Osteoblast (primary cell): ENCODE measurements at regions not wholly inside any gene's neighbourhood (a gene's known extent, or its start where the extent isn't known, plus 50 kb on each side); places are given as distances from the start of the nearest gene placed in this dataset.

Experiments
- DNase-seq: peaks from one replicate; pipeline ENCODE4 v3.0.0; 2011; ENCODE audit warnings: low spot score, mixed read lengths; ENCODE audit not compliant: insufficient read length; ENCODE audit errors: missing footprints
- H2AFZ ChIP-seq: 2 replicates; pipeline ENCODE4 v1.6.0; 2011; ENCODE audit warnings: mild to moderate bottlenecking, low read length
- H3K27ac ChIP-seq: 2 replicates; pipeline ENCODE4 v1.5.1; 2011; ENCODE audit warnings: mild to moderate bottlenecking, low read depth, low read length, moderate library complexity
- H3K27me3 ChIP-seq: 2 replicates; pipeline ENCODE4 v1.6.0; 2012; ENCODE audit warnings: mild to moderate bottlenecking, control low read depth, inconsistent platforms, low read length, moderate library complexity; ENCODE audit not compliant: insufficient read depth
- H3K36me3 ChIP-seq: 2 replicates; pipeline ENCODE4 v1.5.1; 2011; ENCODE audit warnings: mild to moderate bottlenecking, low read length, control low read depth, moderate library complexity; ENCODE audit not compliant: insufficient read depth
- H3K4me1 ChIP-seq: 2 replicates; pipeline ENCODE4 v1.5.1; 2011; ENCODE audit warnings: mild to moderate bottlenecking, low read length, control low read depth, moderate library complexity; ENCODE audit not compliant: insufficient read depth
- H3K4me2 ChIP-seq: 2 replicates; pipeline ENCODE4 v1.6.0; 2011; ENCODE audit warnings: mild to moderate bottlenecking, low read length; ENCODE audit not compliant: insufficient read depth
- H3K4me3 ChIP-seq: fragments of 200-600 bp; sonication (generic); 3 replicates; pipeline ENCODE4 v1.5.1; 2012; ENCODE audit warnings: mild to moderate bottlenecking, low read length, inconsistent platforms; ENCODE audit not compliant: insufficient read depth
- H3K79me2 ChIP-seq: 2 replicates; pipeline ENCODE4 v1.6.0; 2012; ENCODE audit warnings: mild to moderate bottlenecking, low read length, control low read depth, inconsistent platforms; ENCODE audit not compliant: insufficient read depth
- H3K9me3 ChIP-seq: 2 replicates; pipeline ENCODE4 v1.5.1; 2011; ENCODE audit warnings: low read depth, low read length, control low read depth
- H4K20me1 ChIP-seq: 2 replicates; pipeline ENCODE4 v1.6.0; 2012; ENCODE audit warnings: mild to moderate bottlenecking, low read length, control low read depth; ENCODE audit not compliant: insufficient read depth
- CTCF ChIP-seq: IDR thresholded peaks from 2 replicates; pipeline ENCODE4 v1.5.1; 2011; ENCODE audit warnings: mild to moderate bottlenecking, low read depth, low read length, moderate library complexity; ENCODE audit errors: extremely low read depth

DNA sequence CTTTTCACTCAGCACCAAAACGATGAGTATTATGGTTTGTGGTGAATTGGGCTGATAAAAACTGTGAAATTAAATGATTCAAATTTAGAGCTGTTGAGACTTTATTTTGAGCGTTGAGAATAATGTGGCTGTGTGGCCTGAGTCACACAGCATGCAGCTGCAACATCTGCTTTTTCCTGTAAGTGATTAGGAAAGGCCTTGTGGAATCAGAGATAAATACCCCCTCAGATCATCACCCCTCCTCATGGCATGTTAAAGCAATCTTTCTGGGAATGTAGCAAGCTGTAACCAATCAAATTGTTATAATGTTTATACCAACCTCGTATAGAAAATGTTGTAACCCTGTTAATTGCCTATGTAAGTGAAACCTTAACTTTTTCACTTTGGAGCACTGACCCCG is 90.0 kb upstream of the GRPR start:
- Histone ChIP-seq H3K27me3 (no peaks in the 10 kb centered on the region), H3K79me2 (no peaks in the 10 kb centered on the region), H4K20me1 (no peaks in the 10 kb centered on the region), H2AFZ (no peak overlapping the region), H3K27ac (no peak overlapping the region), H3K36me3 (no peaks in the 10 kb centered on the region), H3K4me3 (no peak overlapping the region), H3K4me1 (no peaks in the 10 kb centered on the region), H3K9me3 (no peaks in the 10 kb centered on the region), H3K4me2 (no peak overlapping the region)
- TF ChIP-seq CTCF = no peak
- DNase-seq = no peak

GRCh38 chrX:16028576-16028975 is 94.8 kb upstream of the GRPR start:
- peaks cover 9% of the 10 kb centered on the region for H3K4me1 ChIP-seq
- no peaks in the 10 kb centered on the region for H3K9me3 ChIP-seq
- H2AFZ ChIP-seq = no peak overlapping the region
- no peaks in the 10 kb centered on the region for H3K36me3 ChIP-seq
- TF ChIP-seq CTCF = no peak
- no peak overlapping the region for H3K27ac ChIP-seq
- no peak for DNase-seq
- H3K4me3 ChIP-seq = no peak overlapping the region
- no peaks in the 10 kb centered on the region for H4K20me1 ChIP-seq
- no peak overlapping the region for H3K4me2 ChIP-seq
- no peaks in the 10 kb centered on the region for H3K79me2 ChIP-seq
- no peaks in the 10 kb centered on the region for H3K27me3 ChIP-seq

- Histone ChIP-seq H3K27me3 (no peaks in the 10 kb centered on the region), H3K4me1 (peaks cover 9% of the 10 kb centered on the region), H3K79me2 (no peaks in the 10 kb centered on the region), H3K27ac (no peak overlapping the region), H3K36me3 (no peaks in the 10 kb centered on the region), H4K20me1 (no peaks in the 10 kb centered on the region), H3K4me2 (no peak overlapping the region), H3K9me3 (no peaks in the 10 kb centered on the region), H3K4me3 (no peak overlapping the region), H2AFZ (no peak overlapping the region)
- TF ChIP-seq CTCF = no peak
- no peak for DNase-seq
These were observed 99.3 kb upstream of the GRPR start for GRCh38 chrX:16023790-16024734.

GRCh38 chrX:16022580-16023200 is 100.7 kb upstream of the GRPR start:
- DNase-seq = no peak
- H3K9me3 ChIP-seq = no peaks in the 10 kb centered on the region
- H3K27me3 ChIP-seq = no peaks in the 10 kb centered on the region
- H3K36me3 ChIP-seq = no peaks in the 10 kb centered on the region
- H3K27ac ChIP-seq = no peak overlapping the region
- H2AFZ ChIP-seq = no peak overlapping the region
- H3K4me2 ChIP-seq = no peak overlapping the region
- H3K4me1 ChIP-seq = peaks cover 9% of the 10 kb centered on the region
- H3K79me2 ChIP-seq = no peaks in the 10 kb centered on the region
- no peak overlapping the region for H3K4me3 ChIP-seq
- no peaks in the 10 kb centered on the region for H4K20me1 ChIP-seq
- TF ChIP-seq CTCF = no peak
